GDM1 (cell line): ENCODE measurements at regions not wholly inside any gene's neighbourhood (a gene's known extent, or its start where the extent isn't known, plus 50 kb on each side); places are given as distances from the start of the nearest gene placed in this dataset.

Experiments
- DNase-seq: peaks from one replicate; lab custom pipeline; 2025; lab: John Stamatoyannopoulos, UW

GRCh38 chr1:79388694-79389361 is 382.3 kb upstream of the ADGRL4 start:
- no peak for DNase-seq

- no peak for DNase-seq
Measured at GRCh38 chr1:79386730-79387129, 380.2 kb upstream of the ADGRL4 start.

DNA sequence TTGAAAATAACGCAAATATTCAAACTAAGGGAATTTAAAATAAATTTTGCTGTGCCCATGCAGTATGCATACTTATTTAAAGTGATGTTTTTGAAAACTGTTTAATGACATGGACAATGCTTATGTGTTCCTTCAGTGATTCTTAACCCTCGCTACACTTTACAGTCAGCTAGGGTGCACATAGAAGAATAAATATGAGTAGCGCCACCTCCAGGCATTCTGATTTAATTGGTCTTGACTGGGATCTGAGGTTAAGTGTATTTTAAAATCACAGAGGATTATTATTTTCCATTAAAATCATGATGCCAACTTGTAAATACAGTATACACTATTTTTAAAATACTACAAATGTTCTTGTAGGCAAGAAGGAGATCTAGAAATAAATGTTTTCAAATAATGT is 373.5 kb upstream of the ADGRL4 start:
- no peak for DNase-seq

GRCh38 chr1:79376106-79376505 is 369.6 kb upstream of the ADGRL4 start:
- DNase-seq: no peak

GRCh38 chr1:79375352-79375751 is 368.8 kb upstream of the ADGRL4 start:
- no peak for DNase-seq

DNA sequence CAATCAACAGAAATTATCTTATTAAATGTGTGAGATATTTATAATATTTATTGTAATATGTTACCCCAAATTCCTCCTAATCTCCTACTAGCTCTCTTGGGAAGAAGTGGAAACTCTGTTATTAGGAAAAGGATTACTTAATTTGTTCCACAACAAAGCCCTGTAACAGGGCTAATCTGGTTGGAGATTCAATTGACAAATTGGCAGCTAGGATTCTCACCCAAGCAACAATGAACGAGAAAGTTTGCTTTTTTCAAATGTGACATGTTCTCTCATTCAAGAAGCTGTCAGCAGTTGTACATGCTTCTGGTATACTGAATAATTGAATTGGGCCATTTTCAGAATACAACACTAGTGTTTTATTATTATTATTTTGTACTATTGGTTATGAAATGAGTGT is 367.9 kb upstream of the ADGRL4 start:
- no peak for DNase-seq

- no peak for DNase-seq
Measured at GRCh38 chr1:79373481-79374125, 367.1 kb upstream of the ADGRL4 start.

- DNase-seq: no peak
Measured at GRCh38 chr1:79371802-79372201, 365.3 kb upstream of the ADGRL4 start.

DNA sequence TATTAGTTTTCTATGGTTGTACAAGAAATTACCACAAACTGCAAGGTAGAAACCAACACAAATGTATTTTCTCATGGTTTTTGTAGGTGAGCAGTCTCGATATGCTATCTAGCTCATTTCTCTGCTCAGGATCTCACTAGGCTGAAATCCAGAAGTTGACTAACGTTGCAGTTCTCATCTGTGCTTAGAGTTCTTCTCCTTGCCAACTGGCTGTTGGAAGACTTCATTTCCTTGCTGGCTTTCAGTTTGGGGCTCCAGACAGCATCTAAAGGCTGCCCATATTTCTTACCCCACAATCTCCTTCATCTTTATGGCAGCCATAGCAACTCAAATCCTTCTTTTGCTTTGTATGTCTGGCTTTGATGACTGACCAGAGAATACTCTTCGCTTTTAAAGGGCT is 362.6 kb upstream of the ADGRL4 start:
- no peak for DNase-seq

GRCh38 chr1:79364896-79365295 is 358.4 kb upstream of the ADGRL4 start:
- no peak for DNase-seq

DNA sequence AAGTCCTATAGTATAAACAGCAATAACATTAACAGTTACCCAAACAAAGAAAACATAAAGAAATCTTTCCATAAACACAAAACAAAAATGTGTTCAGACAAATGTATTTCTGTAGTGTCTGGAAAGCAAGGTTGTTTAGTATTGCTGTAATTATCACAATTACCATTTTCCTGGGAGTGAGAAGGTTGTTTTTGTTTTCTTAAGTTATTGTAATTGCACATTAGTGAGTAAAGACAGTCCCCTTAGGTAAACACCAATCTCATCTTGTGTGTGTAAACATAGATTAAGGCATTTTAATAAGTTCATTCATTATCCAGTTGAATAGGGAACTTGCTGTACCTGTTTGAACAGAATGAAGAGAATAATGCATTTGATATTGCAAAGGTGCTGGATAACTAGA is 356.9 kb upstream of the ADGRL4 start:
- no peak for DNase-seq

DNA sequence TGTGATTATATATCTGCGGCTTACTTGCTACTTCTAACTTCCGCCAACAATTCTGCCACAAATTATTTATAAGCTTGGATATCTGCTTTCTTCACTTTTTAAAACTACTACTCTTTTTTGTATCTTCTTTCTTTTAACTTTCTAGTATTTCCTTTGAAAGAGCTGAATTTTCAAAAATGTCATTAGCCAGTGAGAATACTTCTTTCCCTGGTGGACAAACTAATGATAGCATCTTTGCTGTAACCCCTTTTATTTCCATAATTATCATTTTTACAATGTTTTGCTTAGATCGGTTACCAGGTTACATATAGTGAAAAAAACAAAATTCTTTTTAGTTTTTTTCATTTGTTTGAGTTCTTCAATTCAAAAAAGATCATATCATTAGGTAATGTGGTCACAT is 355.9 kb upstream of the ADGRL4 start:
- no peak for DNase-seq

DNA sequence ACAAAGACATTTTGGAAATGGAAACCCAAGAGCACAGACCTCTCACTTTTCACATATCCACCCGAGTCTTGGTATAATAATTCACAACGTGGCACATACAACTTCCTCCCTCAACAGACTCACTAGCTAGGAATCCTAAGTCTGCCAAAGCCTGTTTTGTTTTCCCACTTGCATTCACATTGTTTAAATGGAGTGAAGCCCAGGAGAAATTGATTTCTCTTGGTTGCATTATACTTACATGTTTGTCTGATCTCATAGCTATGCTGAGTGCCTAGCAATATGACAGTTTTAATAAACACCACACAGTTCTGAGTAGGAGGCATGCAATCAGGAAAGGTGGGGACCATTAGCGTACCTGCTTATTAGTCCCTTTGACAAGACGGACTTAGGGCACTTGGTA is 348.6 kb upstream of the ADGRL4 start:
- DNase-seq: no peak

DNA sequence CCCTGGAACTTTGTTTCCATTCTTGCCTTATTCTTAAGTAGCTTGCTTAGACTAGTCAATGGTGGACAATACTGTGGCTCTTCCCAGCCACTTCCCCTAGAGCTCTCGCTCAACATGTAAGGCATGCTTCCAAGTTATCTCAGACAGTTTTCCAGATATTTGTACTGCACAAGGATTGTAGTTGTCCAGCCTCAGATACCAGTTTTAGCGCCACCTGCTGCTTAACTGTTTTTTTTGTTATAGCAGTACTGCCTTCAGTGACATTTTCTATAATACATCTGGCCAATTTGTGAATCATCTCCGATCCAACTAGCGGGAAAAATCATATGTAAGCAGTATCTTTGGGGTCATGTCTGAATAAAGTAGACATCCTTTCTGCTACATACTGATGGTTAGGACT is 346.7 kb upstream of the ADGRL4 start:
- DNase-seq: peak; percentile 2

DNA sequence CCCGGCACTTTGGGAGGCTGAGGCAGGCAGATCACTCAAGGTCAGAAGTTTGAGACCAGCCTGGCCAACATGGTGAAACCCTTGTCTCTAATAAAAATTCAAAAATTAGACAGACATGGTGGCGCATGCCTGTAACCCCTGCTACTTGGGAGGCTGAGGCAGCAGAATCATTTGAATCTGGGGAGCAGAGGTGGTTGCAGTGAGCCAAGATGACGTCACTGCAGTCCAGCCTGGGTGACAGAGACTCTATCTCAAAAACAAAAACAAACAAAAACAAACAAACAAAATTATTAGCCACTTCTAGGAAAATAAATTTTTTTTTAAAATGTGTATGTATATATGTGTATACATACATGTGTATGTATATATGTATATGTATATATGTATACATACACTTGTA is 320.3 kb upstream of the ADGRL4 start:
- DNase-seq: no peak

DNA sequence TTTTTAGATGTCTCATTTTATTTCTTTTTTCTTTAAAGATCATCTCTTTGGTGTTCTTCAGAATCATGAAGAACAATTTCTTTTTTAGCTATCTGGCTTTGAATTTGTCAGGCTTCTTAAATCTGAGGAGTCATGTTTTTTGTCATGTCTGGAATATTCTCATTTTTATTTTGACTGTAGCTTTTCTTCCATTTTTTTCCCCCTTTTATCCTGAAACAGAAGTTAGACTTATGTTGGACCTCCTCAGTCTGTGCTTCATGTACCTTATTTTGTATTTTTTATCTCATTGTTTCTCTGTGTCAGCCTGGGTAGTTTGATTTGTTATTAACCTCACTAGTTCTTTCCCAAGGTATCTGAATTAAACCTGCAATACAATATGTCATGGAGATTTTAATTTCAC is 319.2 kb upstream of the ADGRL4 start:
- no peak for DNase-seq

- no peak for DNase-seq
Measured at GRCh38 chr1:79325126-79325525, 318.6 kb upstream of the ADGRL4 start.

DNA sequence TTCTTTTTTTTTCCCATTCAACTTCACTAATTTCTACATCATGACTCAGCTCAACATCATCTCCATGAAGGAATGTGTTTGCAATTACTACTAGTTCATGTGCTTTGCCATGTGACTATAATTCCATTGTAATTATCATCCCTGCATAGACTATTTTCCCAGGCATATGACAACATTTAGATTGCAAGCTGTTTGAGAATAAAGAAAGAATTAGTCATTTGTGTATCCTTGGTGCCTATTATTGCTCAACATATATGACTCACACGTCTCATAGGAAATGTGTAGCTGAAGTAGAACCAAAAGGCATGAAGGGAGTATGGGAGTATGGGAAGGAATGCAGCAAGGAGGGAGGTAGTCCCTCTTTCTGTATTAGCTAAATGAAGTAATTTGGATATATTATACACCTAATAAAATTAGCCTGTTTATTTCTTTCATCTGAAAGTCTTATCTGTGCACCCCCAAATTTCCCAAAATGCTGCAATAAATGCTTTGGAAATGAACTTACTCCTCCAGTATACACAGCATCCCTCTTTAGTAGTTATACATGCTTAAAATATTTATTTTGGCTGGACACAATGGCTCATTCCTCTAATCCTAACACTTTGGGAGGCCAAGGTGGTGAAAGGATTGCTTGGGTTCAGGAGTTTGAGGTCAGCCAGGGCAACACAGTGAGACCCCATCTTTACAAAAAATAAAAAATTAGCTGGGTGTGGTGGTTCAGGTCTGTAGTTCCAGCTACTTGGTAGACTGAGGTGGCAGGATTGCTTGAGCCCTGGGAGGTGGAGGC is 316.9 kb upstream of the ADGRL4 start:
- DNase-seq: no peak

GRCh38 chr1:79322511-79323027 is 316.0 kb upstream of the ADGRL4 start:
- no peak for DNase-seq

GRCh38 chr1:79312438-79312837 is 305.9 kb upstream of the ADGRL4 start:
- DNase-seq: no peak

GRCh38 chr1:79310609-79311008 is 304.1 kb upstream of the ADGRL4 start:
- DNase-seq: no peak

DNA sequence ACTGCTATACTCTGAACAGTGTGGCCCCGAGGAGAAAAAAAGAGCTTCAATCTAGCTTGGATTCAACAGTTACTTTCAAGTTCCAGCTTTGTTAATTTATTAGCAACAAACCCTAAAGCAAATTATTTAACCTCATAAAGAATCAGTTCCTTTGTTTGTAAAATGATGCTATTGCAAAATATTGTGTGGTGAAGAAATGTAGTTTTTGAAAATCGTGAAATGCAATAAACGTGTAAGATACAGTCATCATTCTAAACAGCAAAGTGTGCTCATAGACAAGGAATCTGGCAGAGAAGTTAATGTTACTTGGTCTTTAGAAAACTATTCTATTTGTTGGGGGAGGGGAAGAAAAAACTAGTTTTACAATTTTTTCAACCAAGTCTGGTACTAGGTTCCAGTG is 297.6 kb upstream of the ADGRL4 start:
- no peak for DNase-seq

DNA sequence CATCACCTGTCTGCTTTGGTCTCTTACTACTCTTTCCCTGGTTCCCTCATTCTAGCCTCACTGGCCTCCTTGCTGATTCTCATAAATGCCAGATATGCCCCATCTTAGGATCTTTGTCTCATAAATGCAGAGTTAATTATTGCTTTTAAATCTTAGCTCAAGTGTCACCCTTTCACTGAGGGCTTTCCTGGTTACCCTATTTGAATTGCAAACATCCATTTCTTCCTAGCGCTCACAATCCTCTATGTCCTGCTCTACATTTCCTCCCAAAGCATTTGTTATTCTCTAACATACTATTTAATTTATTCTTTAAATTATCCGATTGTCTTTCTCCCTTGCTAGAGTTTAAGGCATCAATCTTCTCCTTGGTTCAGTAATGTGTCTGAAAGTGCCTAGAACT is 296.5 kb upstream of the ADGRL4 start:
- DNase-seq: no peak
